ENCODE measurements at regions not wholly inside any gene's neighbourhood (a gene's known extent, or its start where the extent isn't known, plus 50 kb on each side); places are given as distances from the start of the nearest gene placed in this dataset.
A peak's percentile ranks its signal among the peaks of the same experiment; 100 is the strongest.

- DNase-seq = no peak
These were observed 187.4 kb downstream of the MN1 start for GRCh38 chr22:27614006-27614649.

DNA sequence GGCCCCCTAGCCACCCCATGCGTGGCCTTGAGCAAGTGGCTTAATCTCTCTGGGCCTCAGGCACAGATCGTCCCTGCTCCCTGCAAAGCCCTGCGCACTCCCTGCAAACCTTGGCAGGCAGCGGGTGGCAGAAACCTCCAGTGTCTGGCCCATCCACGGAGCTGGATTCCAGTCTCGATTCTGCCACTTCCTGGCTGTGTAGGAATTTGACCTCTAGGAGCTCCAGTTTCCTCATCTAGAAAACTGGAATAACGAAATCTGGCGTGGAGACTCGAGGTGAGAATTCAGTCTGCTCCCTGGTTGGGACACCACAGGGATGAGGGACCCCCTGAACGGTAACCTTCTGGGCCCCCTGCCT is 186.9 kb downstream of the MN1 start:
- no peak for DNase-seq

GRCh38 chr22:27615408-27615807 is 186.1 kb downstream of the MN1 start:
- no peak for DNase-seq

- DNase-seq = no peak
These were observed 185.5 kb downstream of the MN1 start for GRCh38 chr22:27616033-27616432.

DNA sequence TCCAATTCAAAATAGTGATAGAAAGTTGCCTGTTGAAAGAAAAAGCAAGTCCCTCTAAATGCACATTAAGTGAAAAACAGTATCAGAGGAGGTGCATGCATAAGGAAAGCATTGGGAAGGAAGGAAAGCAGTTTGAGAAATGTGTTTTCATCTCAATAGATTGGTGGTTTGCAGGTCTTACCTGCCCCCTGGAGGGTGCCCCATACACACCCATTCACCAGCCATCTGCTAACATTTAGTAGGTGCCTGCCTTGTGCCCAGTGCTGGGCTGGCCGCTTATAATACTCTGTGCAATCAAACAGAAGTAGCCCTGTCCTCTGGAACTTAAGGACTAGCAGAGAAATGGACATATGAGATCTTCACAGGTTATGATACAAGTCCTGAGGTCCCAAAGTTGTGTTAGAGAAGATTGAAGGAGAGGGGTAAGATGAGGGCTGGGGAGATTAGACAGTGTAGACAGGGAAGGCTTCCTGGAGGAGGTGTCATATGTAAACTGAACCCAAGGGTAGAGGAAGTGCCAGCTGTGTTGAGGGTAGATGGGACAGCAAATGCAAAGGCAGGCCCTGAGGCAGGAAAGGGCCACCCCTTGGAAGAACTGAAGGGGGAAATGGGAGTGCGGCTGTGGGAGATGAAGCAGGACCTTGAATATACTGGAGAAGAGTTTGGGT is 184.2 kb downstream of the MN1 start:
- DNase-seq = no peak

- no peak for DNase-seq
These were observed 181.0 kb downstream of the MN1 start for GRCh38 chr22:27620367-27621154.

DNA sequence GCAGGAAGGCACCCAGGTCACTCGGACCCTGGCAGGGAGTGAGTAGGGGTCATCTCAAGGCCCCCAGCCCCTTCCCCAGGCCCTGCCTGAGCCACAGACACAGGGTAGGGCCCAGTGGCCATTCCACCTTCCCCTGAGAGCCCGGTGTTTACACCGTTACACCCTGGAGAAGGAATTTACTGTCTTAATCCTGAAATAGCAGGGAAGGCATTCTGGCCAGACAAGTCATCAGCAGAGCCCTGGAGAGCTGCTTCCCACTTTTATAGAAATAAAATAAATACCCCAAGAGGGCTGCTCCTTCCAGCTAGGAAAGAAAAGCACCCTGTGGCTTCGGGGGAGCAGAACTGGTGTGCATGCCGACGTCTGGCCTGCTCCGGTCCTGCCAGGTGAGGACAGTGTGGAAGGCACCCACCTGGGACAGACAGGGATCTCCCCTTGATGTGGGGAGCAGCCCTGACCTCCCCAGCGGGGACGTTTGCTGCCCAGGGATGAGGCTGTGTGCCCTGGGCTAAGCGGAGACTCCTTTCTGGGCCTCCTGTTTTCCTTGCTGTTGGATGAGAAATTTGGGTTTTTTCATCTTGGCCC is 180.0 kb downstream of the MN1 start:
- no peak for DNase-seq

GRCh38 chr22:27624042-27624441 is 177.5 kb downstream of the MN1 start:
- DNase-seq = no peak

DNA sequence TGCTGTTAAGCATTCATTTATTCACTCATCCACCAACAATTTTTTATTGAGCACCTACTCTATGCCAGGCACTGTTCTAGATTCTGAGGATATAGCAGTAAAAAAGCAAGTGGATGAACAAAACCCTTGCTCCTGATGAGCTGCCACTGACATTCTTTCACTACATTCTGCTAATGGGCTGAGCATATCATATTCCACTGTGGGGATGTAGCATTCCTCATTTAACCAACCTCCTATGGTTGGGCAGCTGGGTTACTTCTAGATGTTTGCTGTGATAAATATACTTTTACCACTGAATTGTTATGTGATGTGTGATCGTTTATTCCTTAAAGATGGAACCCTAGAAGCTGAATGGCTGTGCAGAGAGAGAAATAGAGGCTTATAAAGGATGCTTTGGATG is 176.9 kb downstream of the MN1 start:
- DNase-seq = no peak

DNA sequence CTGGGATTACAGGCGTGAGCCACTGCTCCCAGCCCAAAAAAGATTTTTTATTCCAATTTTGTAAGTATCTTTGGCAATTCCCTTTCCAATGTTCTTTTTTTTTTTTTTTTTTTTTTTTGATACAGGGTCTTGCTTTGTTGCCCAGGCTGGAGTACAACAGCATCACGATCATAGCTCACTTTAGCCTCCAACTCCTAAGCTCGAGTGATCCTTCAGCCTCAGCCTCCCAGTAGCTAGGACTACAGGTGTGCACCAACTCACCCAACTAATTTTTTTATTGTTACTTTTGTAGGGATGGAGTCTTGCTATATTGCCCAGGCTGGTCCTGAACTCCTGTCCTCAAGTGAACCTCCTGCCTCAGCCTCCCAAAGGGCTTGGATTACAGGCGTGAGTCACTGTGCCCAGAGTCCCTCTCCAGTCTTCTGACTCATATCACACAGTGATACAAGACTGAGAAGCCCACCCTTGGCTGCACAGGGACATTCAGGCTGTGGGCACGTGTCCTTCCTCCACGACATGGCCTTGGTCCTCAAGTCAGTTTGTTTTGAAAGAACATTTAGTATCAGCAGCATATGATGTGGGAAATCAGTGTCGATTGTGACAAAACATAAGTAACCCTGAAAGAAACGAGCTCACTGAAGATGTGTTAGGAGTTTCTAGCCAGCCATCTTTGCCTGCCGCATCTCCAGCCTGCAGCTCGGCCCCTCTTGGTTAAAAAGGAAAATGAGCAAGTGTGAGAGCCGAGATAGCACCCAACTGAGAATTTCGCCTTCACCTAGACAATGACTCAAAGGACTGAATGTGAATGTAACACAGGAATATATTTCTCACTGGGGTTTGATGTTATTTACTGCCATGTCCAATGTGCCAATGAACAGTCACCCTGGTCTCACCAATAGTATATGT is 175.5 kb downstream of the MN1 start:
- no peak for DNase-seq

DNA sequence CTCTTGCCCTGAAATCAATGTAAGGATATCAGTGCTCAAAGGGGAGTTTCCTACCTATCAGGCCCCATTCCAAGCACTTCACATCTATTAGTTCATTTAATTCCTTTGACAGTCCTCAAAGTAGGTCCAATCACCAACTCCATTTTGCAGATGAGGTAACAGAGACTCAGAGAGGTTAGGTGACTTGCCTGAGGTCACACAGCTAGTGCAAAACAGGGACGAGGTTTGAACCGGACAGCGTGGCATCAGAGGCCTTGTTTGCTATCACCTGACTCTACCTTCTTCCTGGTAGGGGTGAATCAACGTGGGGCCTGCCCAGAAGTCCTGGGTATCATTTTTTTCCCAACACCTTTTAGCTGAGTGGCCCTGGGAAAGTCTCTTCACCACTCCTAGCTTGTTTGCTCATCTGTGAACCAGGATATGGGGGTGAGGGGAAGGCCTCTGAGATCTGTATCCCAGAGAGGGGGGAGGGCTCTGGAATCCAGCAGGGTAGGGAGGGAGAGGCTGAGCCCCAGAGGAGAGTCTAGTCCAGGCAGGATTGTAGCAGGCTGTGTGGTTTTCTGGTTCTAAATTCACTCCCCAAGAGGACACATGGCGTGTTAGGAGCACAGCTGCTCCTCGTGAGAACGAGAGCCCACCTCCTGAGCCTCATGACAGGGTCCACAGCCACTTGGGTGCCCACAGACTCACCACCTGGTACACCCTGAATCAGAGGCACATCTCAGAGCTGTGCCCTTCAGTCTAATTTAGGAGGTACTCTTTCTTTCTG is 174.7 kb downstream of the MN1 start:
- DNase-seq = no peak

DNA sequence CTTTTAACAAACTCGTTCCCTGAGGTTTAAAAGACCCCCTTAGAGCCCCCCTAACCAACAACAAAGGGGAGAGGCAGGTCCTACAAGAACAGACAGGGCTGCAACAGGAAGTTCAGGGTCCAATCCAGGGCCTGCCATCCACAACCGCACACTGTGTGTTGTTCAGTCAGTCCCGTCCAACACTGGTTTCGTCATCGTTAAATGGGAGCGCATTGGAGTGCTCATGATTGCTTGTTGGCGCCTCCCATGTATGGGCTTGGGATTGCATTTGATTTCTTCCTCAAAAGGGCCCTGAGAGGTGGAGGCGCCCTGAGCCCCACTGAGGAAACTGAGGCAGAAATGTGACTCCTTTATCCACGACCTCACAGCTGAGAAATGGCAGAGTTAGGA is 174.1 kb downstream of the MN1 start:
- DNase-seq = peak in 1 of 2 experiments; percentile 8

DNA sequence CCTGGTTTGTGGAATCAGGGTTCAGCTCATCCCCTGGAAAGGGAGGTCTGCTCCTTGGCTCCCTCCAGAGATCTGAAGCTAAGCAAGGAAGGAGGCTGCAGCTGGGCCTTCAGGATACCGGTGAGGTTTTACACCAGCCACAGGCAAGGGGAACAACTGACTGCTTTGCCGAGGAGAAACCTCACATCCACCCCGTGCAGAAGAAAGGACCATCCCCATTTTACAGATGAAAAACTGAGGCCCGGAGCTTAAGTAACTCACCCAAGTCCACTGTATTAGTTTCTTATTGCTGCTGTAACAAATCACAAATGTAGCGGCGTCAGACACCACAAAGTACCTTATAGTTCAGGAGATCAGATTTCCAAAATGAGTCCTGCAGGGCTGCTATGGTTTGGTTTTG is 173.7 kb downstream of the MN1 start:
- DNase-seq = no peak

DNA sequence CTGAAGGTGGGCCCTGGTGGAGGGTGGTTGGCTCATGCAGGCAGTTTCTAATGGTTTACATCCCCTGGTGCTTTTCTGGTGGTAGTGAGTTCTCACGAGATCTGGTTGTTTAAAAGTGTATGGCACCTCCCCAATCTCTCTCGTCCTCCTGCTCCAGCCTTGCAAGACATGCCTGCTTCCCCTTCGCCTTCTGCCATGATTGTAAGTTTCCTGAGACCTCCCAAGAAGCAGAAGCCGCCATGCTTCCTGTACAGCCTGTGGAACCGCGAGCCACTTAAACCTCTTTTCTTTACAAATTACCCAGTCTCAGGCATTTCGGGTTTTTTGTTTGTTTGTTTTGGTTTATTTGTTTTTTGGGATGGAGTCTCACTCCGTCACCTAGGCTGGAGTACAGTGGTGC is 173.2 kb downstream of the MN1 start:
- no peak for DNase-seq

- no peak for DNase-seq
These were observed 172.5 kb downstream of the MN1 start for GRCh38 chr22:27628891-27629631.

- no peak for DNase-seq
These were observed 171.5 kb downstream of the MN1 start for GRCh38 chr22:27629908-27630673.

GRCh38 chr22:27630754-27631153 is 170.8 kb downstream of the MN1 start:
- DNase-seq = no peak

- no peak for DNase-seq
These were observed 169.9 kb downstream of the MN1 start for GRCh38 chr22:27631641-27632040.

GRCh38 chr22:27632451-27633295 is 168.9 kb downstream of the MN1 start:
- DNase-seq = peak; percentile 47 to 67

Measured in SHP77 (cell line).